VCaP (cell line): ENCODE measurements at regions not wholly inside any gene's neighbourhood (a gene's known extent, or its start where the extent isn't known, plus 50 kb on each side); places are given as distances from the start of the nearest gene placed in this dataset.
"Not testable (repeated sequence)": the region's sequence is repeated elsewhere in the genome, so short reads cannot be mapped to it uniquely, and the experiment has no call there.

ENCODE experiments used
- H3K27ac ChIP-seq: fragments of 450-650 bp; 2 replicates; pipeline ENCODE4 v1.5.1; 2017
- TF ChIP-seq, protein P1 (sequence below): fragments of 450-650 bp; conservative IDR thresholded peaks from 2 replicates; pipeline ENCODE4 v1.5.1; 2017; ENCODE audit warnings: mild to moderate bottlenecking, moderate library complexity

DNA sequence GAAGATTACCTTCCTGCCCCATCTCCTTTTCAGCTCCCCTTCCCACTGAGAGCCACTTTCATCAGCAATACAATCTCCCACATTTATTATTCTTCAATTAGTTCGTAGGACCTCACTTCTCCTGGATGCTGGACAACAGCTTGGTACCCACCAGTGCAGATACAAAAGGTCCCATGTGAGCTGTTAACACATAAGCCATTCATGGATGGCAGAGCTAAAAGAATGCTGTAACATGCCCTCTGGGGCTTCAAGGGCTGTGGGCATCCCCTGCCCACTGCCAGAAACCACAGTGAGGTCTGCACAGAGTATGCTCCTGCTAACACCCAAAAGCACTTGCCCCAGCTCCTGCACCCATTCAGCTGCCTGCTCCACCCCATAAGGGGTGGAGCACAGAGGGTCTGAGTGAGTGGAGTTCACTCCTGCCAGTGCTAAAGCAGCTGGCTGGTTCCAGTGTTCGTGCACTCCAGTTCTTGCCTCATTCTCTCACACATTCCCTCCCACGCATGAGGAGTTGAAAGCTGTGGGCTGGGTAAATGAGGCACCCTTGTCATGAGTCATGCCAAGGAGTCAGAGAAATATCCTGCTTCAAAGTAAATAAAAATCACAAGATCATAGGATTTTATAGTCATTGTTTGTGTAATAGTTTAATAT lies 305.9 kb upstream of the TMEFF2 start:
- TF ChIP-seq, protein P1, sequence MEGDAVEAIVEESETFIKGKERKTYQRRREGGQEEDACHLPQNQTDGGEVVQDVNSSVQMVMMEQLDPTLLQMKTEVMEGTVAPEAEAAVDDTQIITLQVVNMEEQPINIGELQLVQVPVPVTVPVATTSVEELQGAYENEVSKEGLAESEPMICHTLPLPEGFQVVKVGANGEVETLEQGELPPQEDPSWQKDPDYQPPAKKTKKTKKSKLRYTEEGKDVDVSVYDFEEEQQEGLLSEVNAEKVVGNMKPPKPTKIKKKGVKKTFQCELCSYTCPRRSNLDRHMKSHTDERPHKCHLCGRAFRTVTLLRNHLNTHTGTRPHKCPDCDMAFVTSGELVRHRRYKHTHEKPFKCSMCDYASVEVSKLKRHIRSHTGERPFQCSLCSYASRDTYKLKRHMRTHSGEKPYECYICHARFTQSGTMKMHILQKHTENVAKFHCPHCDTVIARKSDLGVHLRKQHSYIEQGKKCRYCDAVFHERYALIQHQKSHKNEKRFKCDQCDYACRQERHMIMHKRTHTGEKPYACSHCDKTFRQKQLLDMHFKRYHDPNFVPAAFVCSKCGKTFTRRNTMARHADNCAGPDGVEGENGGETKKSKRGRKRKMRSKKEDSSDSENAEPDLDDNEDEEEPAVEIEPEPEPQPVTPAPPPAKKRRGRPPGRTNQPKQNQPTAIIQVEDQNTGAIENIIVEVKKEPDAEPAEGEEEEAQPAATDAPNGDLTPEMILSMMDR: no peak
- H3K27ac ChIP-seq: peak overlapping the region; percentile 79

DNA sequence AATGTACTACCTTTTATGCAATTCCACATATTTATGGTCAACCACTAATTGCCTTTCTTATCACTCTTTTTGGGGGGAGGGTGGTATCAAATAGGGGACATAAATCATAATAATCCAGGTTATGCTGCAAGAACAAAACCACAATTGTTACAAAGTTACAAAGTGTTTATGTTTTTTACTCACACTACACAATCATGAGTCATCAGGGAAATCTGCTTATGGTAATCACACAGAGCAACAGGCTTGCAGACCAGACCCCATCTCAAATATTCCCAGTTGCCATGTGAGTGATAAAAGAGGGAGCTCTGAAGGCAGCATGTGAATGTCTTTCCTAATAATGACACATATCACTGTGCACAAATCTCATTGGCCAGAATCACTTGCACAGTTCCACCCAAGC lies 304.7 kb upstream of the TMEFF2 start:
- H3K27ac ChIP-seq: peak overlapping the region; percentile 79; the same call in 1 of the 2 replicates
- TF ChIP-seq, protein P1: no peak

DNA sequence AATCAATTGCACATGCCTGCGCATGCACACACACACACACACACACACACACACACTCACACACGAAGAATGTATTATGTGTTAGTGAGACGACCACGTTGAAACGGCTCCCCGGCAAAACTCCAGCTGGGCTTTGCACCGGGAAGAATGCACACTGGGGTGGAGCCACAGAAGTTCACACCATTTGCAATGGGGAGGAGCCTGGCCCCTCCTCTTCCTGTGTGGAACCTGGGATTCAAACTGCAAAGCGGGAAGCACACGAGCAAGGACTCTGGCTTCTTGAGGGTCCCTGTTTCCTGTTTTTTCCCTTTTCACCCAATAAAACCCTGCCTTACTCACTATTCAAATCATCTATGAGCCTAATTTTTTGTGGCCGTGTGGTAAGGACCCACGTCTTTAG lies 304.0 kb upstream of the TMEFF2 start:
- H3K27ac ChIP-seq: no peak overlapping the region
- TF ChIP-seq, protein P1: no peak

DNA sequence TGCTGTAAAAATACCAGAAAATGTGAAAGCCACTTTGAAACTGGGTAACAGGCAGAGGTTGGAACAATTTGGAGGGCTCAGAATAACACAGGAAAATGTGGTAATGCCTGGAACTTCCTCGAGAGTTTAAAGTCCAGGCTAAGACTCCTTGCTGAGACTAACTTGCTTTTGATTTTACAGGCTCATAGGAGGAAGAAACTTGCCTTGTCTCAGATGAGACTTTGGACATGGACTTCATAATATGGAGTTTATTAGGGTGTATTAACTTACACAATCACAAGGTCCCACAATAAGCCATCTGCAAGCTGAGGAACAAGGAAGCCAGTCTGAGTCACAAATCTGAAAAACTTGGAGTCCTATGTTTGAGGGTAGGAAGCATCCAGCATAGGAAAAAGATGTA lies 293.4 kb upstream of the TMEFF2 start:
- not testable (repeated sequence) for H3K27ac ChIP-seq

DNA sequence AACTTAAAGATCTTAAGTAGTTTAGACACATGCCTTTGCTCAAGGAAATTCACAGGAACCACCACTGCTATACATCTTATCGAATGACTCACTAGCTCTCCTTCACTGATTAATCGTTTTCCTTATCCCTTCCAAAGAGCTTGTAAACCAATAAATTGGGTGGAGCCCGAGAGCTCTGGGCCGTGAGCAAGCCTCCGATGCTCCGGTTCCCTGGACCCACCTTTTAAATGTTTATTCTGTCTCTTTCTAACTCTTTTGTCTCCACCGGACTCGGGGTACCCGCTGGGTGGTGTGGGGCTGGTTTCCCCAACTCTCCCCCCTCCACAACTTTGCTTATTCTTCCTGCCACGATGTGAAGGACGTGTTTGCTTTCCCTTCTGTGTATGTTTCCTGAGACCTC lies 292.9 kb upstream of the TMEFF2 start:
- TF ChIP-seq, protein P1: no peak
- no peak overlapping the region for H3K27ac ChIP-seq

DNA sequence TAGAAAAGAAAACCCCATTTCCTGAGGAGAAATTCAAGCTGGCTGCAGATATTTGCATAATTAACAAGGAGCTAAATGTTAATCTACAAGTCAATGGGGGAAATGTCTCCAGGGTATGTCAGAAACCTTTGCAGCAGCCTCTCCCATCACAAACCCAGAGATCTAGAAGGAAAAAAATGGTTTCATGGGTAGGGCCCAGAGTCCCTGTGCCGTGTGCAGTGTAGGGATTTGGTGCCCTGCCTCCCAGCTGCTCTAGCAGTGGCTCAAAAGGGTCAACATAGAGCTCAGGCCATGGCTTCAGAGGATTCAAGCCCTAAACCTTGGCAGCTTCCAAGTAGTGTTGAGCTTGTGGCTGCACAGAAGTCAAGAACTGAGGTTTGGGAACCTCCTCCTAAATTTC lies 290.2 kb upstream of the TMEFF2 start:
- no peak overlapping the region for H3K27ac ChIP-seq
- TF ChIP-seq, protein P1: no peak

DNA sequence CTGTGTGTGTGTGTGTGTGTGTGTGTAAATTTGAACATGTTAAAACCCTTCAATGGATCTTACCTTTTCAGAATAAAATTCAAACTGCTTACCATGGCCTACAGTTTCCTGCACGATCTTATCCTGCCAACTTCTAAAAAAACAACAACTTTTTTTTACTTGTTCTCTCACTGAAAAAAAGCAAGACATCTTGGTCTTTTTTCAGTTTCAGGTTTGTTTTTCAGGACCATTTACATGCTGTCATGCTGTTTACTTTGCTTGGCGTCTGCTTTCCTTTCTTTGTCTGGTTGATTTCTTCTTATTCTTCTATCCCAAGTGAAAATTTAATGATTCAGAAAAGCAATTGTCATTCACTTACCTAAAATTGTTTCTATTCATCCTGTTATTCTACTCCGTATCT lies 286.3 kb upstream of the TMEFF2 start:
- H3K27ac ChIP-seq: no peak overlapping the region
- TF ChIP-seq, protein P1: no peak

DNA sequence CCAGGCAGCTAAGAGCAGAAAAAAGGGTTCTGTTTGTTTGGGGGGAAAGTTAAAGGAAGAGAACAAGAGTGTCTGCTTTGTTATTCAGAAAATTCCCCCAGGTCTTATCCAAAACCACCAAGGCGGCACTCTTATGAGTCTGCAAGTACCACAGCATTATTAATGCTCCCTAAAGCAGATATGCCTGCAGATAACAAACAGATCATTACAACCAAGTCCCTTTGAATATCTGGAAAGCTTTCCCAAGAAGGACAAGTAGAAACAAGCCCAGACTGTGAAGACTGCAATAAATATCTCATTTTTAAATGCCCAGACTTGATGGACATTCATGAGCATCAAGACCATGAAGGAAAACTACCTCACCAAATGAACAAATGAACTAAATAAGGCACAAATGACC lies 278.6 kb upstream of the TMEFF2 start:
- H3K27ac ChIP-seq: no peak overlapping the region; the same call in 1 of the 2 replicates
- TF ChIP-seq, protein P1: no peak
